MCF 10A (cell line): ENCODE measurements at regions not wholly inside any gene's neighbourhood (a gene's known extent, or its start where the extent isn't known, plus 50 kb on each side); places are given as distances from the start of the nearest gene placed in this dataset.

Source experiments
- BruUV-seq: library from RNA; stranded (reverse); fragments of 400-500 nt; replicated peaks from 2 replicates; lab custom pipeline; 2021; lab: Mats Ljungman, UMichigan
- CTCF ChIA-PET: fragments of 300-600 bp; sonication (Branson Sonifier 250); formaldehyde crosslinking; extraction: SDS; loops from one replicate; lab custom pipeline; 2021; ENCODE audit warnings: antibody characterized with exemption, inconsistent platforms; lab: Yijun Ruan, JAX
- POLR2A ChIA-PET: fragments of 300-600, 350-650 bp; sonication (Branson Sonifier 250); formaldehyde crosslinking; extraction: SDS; loops from one replicate; lab custom pipeline; 2020; ENCODE audit warnings: antibody characterized with exemption, inconsistent platforms; lab: Yijun Ruan, JAX
- DNase-seq: peaks from one replicate; pipeline ENCODE4 v3.0.0-alpha.2; 2018; ENCODE audit not compliant: unreplicated experiment
- H3K27ac Mint-ChIP-seq: one replicate; pipeline ENCODE4 v1.8.0; 2022; ENCODE audit warnings: mild to moderate bottlenecking, low read depth, mixed read lengths; ENCODE audit not compliant: unreplicated experiment
- H3K27me3 Mint-ChIP-seq: one replicate; pipeline ENCODE4 v1.8.0; 2022; ENCODE audit warnings: mixed read lengths; ENCODE audit not compliant: insufficient read depth, unreplicated experiment
- H3K36me3 Mint-ChIP-seq: one replicate; pipeline ENCODE4 v1.8.0; 2022; ENCODE audit warnings: mild to moderate bottlenecking, moderate library complexity, mixed read lengths; ENCODE audit not compliant: insufficient read depth, unreplicated experiment
- H3K4me1 Mint-ChIP-seq: one replicate; pipeline ENCODE4 v1.8.0; 2022; ENCODE audit warnings: mixed read lengths; ENCODE audit not compliant: insufficient read depth, unreplicated experiment
- H3K4me3 Mint-ChIP-seq: one replicate; pipeline ENCODE4 v1.8.0; 2022; ENCODE audit warnings: mild to moderate bottlenecking, moderate library complexity, mixed read lengths; ENCODE audit not compliant: unreplicated experiment
- H3K9me3 Mint-ChIP-seq: one replicate; pipeline ENCODE4 v1.8.0; 2022; ENCODE audit warnings: mixed read lengths; ENCODE audit not compliant: unreplicated experiment
- CTCF ChIP-seq: fragments of 200-600 bp; IDR thresholded peaks from one replicate; pipeline ENCODE4 v1.8.0; 2022; ENCODE audit warnings: antibody characterized with exemption, mild to moderate bottlenecking; ENCODE audit not compliant: unreplicated experiment
- intact Hi-C: fragments of 100-400 bp; cut with micrococcal nuclease; formaldehyde crosslinking; loops from 2 replicates; pipeline ENCODE4 v1.14.1; 2022

GRCh38 chr4:184879271-184879670 is 53.5 kb upstream of the ACSL1 start:
- no peak overlapping the region for H3K27ac Mint-ChIP-seq
- no peak for DNase-seq
- no peak for TF ChIP-seq CTCF
- intact Hi-C loops, result no loop called here
- no TSS peak for BruUV-seq
- H3K9me3 Mint-ChIP-seq, result no peaks in the 10 kb centered on the region
- peaks cover 6% of the 10 kb centered on the region for H3K4me1 Mint-ChIP-seq
- H3K27me3 Mint-ChIP-seq, result no peaks in the 10 kb centered on the region
- no peaks in the 10 kb centered on the region for H3K36me3 Mint-ChIP-seq
- ChIA-PET POLR2A (no interaction called here), CTCF (interaction anchor here (0.6 to 0.9 kb wide), 2 partner anchors 11 to 12 kb away, joined by 3 read pairs; no protein-coding TSS in a partner anchor)
- no peak overlapping the region for H3K4me3 Mint-ChIP-seq

DNA sequence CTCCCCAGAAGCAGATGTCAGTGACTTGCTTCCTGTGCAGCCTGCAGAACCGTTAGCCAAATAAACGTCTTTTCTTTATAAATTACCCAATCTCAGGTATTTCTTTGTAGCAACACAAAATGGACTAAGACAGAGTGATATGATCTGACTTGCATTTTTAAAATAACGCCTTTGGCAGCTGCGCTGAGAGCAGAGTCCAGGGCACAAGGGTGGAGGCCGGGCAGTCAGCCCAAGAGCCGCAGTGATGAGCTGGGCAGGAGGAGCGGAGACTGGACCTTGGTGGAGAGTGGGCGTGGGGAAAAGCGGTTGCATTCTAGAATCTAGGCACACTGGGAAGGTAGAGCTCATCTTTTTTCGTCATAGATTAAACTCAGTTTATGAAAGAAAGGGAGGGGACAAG is 56.5 kb upstream of the ACSL1 start:
- Mint-ChIP-seq H3K4me3 (no peak overlapping the region), H3K27ac (no peak overlapping the region), H3K4me1 (peaks cover 6% of the 10 kb centered on the region), H3K9me3 (no peaks in the 10 kb centered on the region), H3K36me3 (no peaks in the 10 kb centered on the region), H3K27me3 (no peaks in the 10 kb centered on the region)
- CTCF ChIA-PET, result interaction anchor here (0.8 to 1.0 kb wide), 2 partner anchors 19 to 123 kb away, joined by 3 read pairs; no protein-coding TSS in a partner anchor
- intact Hi-C loops, result no loop called here
- TF ChIP-seq CTCF, result no peak
- POLR2A ChIA-PET, result interaction anchor here (0.9 to 1.8 kb wide), 2 partner anchors 10 to 228 kb away, joined by 4 to 6 read pairs; no protein-coding TSS in a partner anchor
- no peak for DNase-seq
- no TSS peak for BruUV-seq

GRCh38 chr4:184883024-184883423 is 57.3 kb upstream of the ACSL1 start:
- POLR2A ChIA-PET, result interaction anchor here (1.8 kb wide), 1 partner anchor 10 kb away, joined by 6 read pairs; no protein-coding TSS in a partner anchor
- Mint-ChIP-seq H3K27ac (no peak overlapping the region), H3K36me3 (no peaks in the 10 kb centered on the region), H3K9me3 (no peaks in the 10 kb centered on the region), H3K4me1 (peaks cover 6% of the 10 kb centered on the region), H3K4me3 (no peak overlapping the region), H3K27me3 (no peaks in the 10 kb centered on the region)
- BruUV-seq, result no TSS peak
- intact Hi-C loops, result no loop called here
- no peak for DNase-seq
- CTCF ChIA-PET, result interaction anchor here (0.6 to 1.0 kb wide), 3 partner anchors 20 to 122 kb away, joined by 3 read pairs; no protein-coding TSS in a partner anchor
- TF ChIP-seq CTCF, result no peak

GRCh38 chr4:184884883-184885282 is 59.1 kb upstream of the ACSL1 start:
- Mint-ChIP-seq H3K36me3 (no peaks in the 10 kb centered on the region), H3K27ac (no peak overlapping the region), H3K4me1 (peaks cover 6% of the 10 kb centered on the region), H3K9me3 (no peaks in the 10 kb centered on the region), H3K27me3 (no peaks in the 10 kb centered on the region), H3K4me3 (no peak overlapping the region)
- BruUV-seq, result no TSS peak
- CTCF ChIA-PET, result no interaction called here
- POLR2A ChIA-PET, result no interaction called here
- intact Hi-C loops, result no loop called here
- DNase-seq, result no peak
- TF ChIP-seq CTCF, result no peak
